ENCODE measurements at regions not wholly inside any gene's neighbourhood (a gene's known extent, or its start where the extent isn't known, plus 50 kb on each side); places are given as distances from the start of the nearest gene placed in this dataset.
A peak's percentile ranks its signal among the peaks of the same experiment; 100 is the strongest.

DNA sequence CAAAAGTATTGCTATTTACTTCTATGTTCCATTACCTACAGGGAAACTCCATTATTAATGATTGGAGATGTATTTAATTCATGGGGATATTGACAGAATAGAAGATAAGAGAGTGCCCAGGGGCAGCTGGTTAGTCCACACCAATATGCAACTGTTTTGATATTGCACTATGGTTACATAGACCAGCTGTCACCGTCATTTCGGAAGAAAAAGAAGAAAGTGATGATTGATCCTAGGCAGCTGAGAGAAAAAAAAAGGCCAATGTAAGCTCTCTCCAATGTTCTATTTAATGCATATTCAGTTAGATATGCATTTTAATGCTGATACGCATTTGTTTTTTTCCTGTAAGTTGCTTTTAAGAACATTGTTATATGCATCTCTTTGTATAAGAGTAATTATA is 1367.2 kb downstream of the KCNT2 start:
- Histone ChIP-seq H3K4me1 (ENCODE audit: control insufficient read depth in 2 of 3, insufficient read depth in 2 of 3, low read depth in 1 of 3, low read length in 3 of 3) (no peaks in the 10 kb centered on the region), H3K36me3 (ENCODE audit: control insufficient read depth in 2 of 3, insufficient read depth in 3 of 3, low read length in 3 of 3) (no peaks in the 10 kb centered on the region), H3K9ac (ENCODE audit: low read length in 3 of 3) (no peak overlapping the region), H3K9me3 (ENCODE audit: control insufficient read depth in 2 of 3, insufficient read depth in 1 of 3, low read length in 3 of 3) (no peaks in the 10 kb centered on the region), H3K4me3 (ENCODE audit: low read length in 3 of 3) (no peak overlapping the region), H3K27ac (ENCODE audit: low read depth in 2 of 2, low read length in 2 of 2) (no peak overlapping the region), H3K27me3 (ENCODE audit: control insufficient read depth, insufficient read depth, low read length) (no peaks in the 10 kb centered on the region)
- FAIRE-seq = no peak
- TF ChIP-seq, protein P1, sequence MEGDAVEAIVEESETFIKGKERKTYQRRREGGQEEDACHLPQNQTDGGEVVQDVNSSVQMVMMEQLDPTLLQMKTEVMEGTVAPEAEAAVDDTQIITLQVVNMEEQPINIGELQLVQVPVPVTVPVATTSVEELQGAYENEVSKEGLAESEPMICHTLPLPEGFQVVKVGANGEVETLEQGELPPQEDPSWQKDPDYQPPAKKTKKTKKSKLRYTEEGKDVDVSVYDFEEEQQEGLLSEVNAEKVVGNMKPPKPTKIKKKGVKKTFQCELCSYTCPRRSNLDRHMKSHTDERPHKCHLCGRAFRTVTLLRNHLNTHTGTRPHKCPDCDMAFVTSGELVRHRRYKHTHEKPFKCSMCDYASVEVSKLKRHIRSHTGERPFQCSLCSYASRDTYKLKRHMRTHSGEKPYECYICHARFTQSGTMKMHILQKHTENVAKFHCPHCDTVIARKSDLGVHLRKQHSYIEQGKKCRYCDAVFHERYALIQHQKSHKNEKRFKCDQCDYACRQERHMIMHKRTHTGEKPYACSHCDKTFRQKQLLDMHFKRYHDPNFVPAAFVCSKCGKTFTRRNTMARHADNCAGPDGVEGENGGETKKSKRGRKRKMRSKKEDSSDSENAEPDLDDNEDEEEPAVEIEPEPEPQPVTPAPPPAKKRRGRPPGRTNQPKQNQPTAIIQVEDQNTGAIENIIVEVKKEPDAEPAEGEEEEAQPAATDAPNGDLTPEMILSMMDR (IDR thresholded peaks at IDR 0.05; ENCODE audit: borderline replicate concordance, extremely low read depth, insufficient read depth) = no peak
- intact Hi-C loops (cut with DNase I) = no loop called here
- DNase-seq = no peak

DNA sequence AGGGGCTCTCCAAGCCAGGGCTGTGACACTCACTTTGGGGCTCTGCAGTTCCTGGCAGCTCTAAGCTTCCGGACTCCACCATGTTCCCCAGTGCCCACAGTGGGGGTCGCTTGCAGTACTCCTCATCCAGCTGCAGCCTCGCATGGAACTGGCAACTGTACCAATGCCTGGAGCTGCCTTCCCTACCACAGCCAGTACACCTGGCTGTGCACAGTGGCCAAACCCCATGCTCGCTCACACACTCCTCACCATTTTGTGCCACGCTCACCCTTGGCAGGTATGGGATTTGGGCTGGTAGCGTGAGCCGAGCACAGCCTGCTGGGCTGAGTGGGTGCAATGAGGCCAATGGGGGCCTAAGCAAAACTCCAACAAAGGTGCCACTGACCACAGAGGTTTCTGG is 1369.9 kb downstream of the KCNT2 start:
- Histone ChIP-seq H3K9ac (ENCODE audit: low read length in 3 of 3) (no peak overlapping the region), H3K27ac (ENCODE audit: low read depth in 2 of 2, low read length in 2 of 2) (no peak overlapping the region), H3K36me3 (ENCODE audit: control insufficient read depth in 2 of 3, insufficient read depth in 3 of 3, low read length in 3 of 3) (no peaks in the 10 kb centered on the region), H3K9me3 (ENCODE audit: control insufficient read depth in 2 of 3, insufficient read depth in 1 of 3, low read length in 3 of 3) (no peaks in the 10 kb centered on the region), H3K27me3 (ENCODE audit: control insufficient read depth, insufficient read depth, low read length) (no peaks in the 10 kb centered on the region), H3K4me3 (ENCODE audit: low read length in 3 of 3) (no peak overlapping the region), H3K4me1 (ENCODE audit: control insufficient read depth in 2 of 3, insufficient read depth in 2 of 3, low read depth in 1 of 3, low read length in 3 of 3) (no peaks in the 10 kb centered on the region)
- TF ChIP-seq, protein P1 (IDR thresholded peaks at IDR 0.05; ENCODE audit: borderline replicate concordance, extremely low read depth, insufficient read depth) = no peak
- DNase-seq = no peak
- intact Hi-C loops (cut with DNase I) = no loop called here
- no peak for FAIRE-seq

DNA sequence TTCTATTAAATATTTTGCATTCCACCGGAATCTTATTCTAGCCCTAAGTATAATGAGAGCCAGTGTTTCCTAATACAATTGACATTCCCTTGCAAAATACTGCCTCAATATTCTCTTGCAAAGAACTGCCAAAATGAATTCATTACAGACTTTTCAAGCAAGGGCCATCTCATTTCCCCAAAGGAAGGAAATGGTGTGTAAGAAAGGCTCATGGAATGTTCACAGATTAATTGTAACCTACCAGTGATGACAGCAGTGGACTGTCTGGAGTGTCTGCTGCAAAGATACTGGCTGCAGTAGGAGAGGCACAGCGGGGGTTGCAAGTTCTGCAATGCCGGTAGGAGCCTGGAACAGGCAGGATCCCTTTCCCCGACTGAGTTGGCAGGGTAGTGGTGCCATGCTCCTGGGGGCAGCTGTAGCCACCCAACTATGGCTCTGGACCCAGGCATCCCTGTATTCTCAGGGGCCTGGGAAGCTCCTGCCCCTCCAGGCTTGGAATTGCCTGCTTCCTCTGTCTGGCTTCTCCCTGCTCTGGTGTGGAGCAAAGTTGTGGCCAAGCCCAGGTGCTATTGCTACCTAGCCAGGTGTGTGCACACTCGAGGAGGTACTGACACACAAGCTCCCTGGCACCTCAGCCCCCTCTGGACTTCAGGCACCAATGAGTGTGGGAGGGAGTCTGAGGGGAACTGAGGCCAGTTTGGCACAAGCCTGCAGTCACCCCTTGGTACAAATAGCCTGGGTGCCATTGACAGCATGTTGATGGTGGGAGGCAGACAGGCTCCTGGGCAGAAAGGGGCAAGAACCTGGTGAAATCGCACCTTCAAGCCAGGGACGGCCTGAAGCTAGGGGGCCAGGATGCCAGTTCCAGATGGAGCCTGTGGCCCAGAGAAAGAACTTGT is 1371.0 kb downstream of the KCNT2 start:
- Histone ChIP-seq H3K4me3 (ENCODE audit: low read length in 3 of 3) (no peak overlapping the region), H3K36me3 (ENCODE audit: control insufficient read depth in 2 of 3, insufficient read depth in 3 of 3, low read length in 3 of 3) (no peaks in the 10 kb centered on the region), H3K9me3 (ENCODE audit: control insufficient read depth in 2 of 3, insufficient read depth in 1 of 3, low read length in 3 of 3) (no peaks in the 10 kb centered on the region), H3K27ac (ENCODE audit: low read depth in 2 of 2, low read length in 2 of 2) (no peak overlapping the region), H3K9ac (ENCODE audit: low read length in 3 of 3) (no peak overlapping the region), H3K4me1 (ENCODE audit: control insufficient read depth in 2 of 3, insufficient read depth in 2 of 3, low read depth in 1 of 3, low read length in 3 of 3) (no peaks in the 10 kb centered on the region), H3K27me3 (ENCODE audit: control insufficient read depth, insufficient read depth, low read length) (no peaks in the 10 kb centered on the region)
- intact Hi-C loops (cut with DNase I) = no loop called here
- TF ChIP-seq, protein P1 (IDR thresholded peaks at IDR 0.05; ENCODE audit: borderline replicate concordance, extremely low read depth, insufficient read depth) = no peak
- DNase-seq = peak in 1 of 5 donors; percentile 53
- no peak for FAIRE-seq

Measured in kidney (tissue), 13 donors.